ENCODE measurements at regions not wholly inside any gene's neighbourhood (a gene's known extent, or its start where the extent isn't known, plus 50 kb on each side); places are given as distances from the start of the nearest gene placed in this dataset.
"Not testable (repeated sequence)": the region's sequence is repeated elsewhere in the genome, so short reads cannot be mapped to it uniquely, and the experiment has no call there.

- DNase-seq = no peak
Measured at GRCh38 chr2:3034396-3034795, 343.2 kb downstream of the EIPR1 start.

GRCh38 chr2:3033315-3033714 is 344.3 kb downstream of the EIPR1 start:
- no peak for DNase-seq

- DNase-seq = not testable (repeated sequence)
Measured at GRCh38 chr2:3030791-3031190, 346.8 kb downstream of the EIPR1 start.

GRCh38 chr2:3025984-3026383 is 351.6 kb downstream of the EIPR1 start:
- DNase-seq = no peak

GRCh38 chr2:3025261-3025660 is 352.4 kb downstream of the EIPR1 start:
- no peak for DNase-seq

GRCh38 chr2:3024401-3024935 is 353.1 kb downstream of the EIPR1 start:
- DNase-seq = no peak

- no peak for DNase-seq
Measured at GRCh38 chr2:3023531-3023930, 354.1 kb downstream of the EIPR1 start.

GRCh38 chr2:3022841-3023372 is 354.7 kb downstream of the EIPR1 start:
- DNase-seq = no peak

- no peak for DNase-seq
Measured at GRCh38 chr2:3021720-3022119, 355.9 kb downstream of the EIPR1 start.

GRCh38 chr2:3010001-3010400 is 367.6 kb downstream of the EIPR1 start:
- no peak for DNase-seq

- no peak for DNase-seq
Measured at GRCh38 chr2:3009483-3009882, 368.1 kb downstream of the EIPR1 start.

- DNase-seq = no peak
Measured at GRCh38 chr2:3009005-3009404, 368.6 kb downstream of the EIPR1 start.

- DNase-seq = no peak
Measured at GRCh38 chr2:3008561-3008960, 369.1 kb downstream of the EIPR1 start.

GRCh38 chr2:3007135-3007534 is 370.5 kb downstream of the EIPR1 start:
- no peak for DNase-seq

GRCh38 chr2:3005859-3006501 is 371.6 kb downstream of the EIPR1 start:
- DNase-seq = no peak

GRCh38 chr2:3001615-3002560 is 375.7 kb downstream of the EIPR1 start:
- DNase-seq = no peak

- no peak for DNase-seq
Measured at GRCh38 chr2:3000968-3001367, 376.6 kb downstream of the EIPR1 start.

- no peak for DNase-seq
Measured at GRCh38 chr2:3000125-3000524, 377.5 kb downstream of the EIPR1 start.

GRCh38 chr2:2998971-2999370 is 378.6 kb downstream of the EIPR1 start:
- no peak for DNase-seq

- no peak for DNase-seq
Measured at GRCh38 chr2:2993172-2993692, 384.4 kb downstream of the EIPR1 start.

GRCh38 chr2:2992634-2993033 is 385.0 kb downstream of the EIPR1 start:
- DNase-seq = no peak

GRCh38 chr2:2985020-2985419 is 392.6 kb downstream of the EIPR1 start:
- no peak for DNase-seq

- no peak for DNase-seq
Measured at GRCh38 chr2:2981000-2981399, 396.6 kb downstream of the EIPR1 start.

- DNase-seq = peak; percentile 8
Measured at GRCh38 chr2:2974982-2975381, 402.6 kb downstream of the EIPR1 start.
